Glomerular endothelial cell (primary cell): ENCODE measurements at regions not wholly inside any gene's neighbourhood (a gene's known extent, or its start where the extent isn't known, plus 50 kb on each side); places are given as distances from the start of the nearest gene placed in this dataset.

ENCODE experiments used
- DNase-seq: peaks from one replicate; pipeline ENCODE4 v3.0.0-alpha.2; 2011; ENCODE audit warnings: low read depth, low spot score; ENCODE audit errors: extremely low read depth

DNA sequence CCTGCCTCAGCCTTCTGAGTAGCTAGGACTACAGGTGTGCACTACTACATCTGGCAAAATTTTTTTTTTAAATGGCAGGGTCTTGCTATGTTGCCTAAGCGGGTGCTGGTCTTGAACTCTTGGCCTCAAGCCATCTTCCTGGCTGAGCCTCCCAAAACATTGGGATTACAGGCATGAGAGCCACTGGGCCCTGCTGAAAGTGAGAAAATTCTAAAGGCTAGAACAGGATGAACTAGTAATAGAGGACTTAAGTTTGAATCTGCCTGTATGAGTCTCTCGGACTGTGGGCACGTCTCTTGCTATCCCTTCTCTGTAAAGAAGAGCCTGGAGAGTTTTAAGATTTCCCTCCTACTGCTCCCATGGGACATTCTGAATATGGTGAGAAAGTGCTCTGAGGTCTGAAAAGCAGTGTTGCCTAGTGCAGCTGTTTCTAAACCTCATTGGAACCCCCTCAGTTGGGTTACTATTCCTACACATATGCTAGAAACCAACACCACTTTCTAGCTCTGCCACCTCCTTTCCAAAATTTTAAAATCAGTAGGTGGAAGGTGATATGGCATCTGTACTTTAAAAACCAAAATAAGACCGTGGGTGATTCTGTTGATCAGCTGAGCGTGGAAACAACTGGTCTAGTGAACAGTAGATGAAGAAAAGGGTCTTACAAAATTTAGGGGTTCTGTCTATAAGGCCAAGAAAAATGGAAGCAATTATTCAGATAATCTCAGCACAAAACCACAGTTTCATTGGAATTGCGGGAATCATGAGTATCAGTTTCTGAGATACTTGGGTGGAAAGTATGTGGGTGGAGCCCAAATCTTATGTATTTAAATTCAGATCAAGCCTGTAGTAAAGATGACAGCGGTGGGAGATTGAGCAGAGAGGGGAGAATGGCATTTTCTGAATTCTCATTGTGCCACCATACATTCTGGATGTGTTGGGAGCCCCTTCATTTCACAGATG, 259.8 kb upstream of the CXCR4 start:
- DNase-seq: no peak

GRCh38 chr2:136376798-136377211, 258.9 kb upstream of the CXCR4 start:
- no peak for DNase-seq

GRCh38 chr2:136376211-136376610, 258.3 kb upstream of the CXCR4 start:
- DNase-seq: no peak

DNA sequence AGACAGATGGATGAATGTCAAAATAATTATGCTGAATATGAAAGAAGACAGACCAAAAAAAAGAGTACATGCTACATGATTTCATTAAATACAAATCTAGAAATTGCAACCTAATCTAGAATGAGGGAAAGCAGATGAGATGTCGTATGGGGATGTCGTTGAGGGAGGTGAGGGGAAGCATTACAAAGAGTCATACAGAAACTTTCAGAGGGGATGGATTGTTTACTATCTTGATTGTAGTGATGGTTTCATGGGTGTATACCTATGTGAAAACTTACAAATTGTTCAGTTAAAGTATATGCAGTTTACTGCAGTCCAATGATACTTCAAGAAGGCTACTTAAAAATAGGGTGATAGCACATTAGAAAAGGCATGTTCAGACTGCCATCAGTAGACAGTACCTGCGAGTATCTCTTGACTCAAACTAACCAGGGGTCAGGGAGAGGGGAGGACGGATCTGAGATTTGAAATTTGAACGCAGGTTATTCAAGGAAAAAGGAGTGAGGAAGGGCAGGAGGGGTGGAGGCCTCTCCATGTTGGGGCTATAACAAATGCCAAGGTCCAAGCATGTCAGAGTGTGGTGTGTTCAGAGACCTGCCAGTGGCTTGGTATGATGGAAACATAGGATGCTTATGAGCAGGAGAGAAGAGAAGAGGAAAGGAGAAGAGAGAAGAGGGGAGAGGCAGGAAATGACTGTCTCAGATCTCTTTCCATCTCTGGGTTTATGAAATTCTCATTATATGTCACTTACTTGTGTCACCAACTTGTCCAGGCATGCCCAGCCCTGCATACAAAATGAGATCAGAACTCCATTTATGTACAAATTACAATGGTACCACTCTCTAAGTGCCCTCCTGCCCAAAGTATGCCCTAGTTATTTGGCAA, 257.3 kb upstream of the CXCR4 start:
- no peak for DNase-seq

GRCh38 chr2:136373841-136374240, 255.9 kb upstream of the CXCR4 start:
- no peak for DNase-seq

DNA sequence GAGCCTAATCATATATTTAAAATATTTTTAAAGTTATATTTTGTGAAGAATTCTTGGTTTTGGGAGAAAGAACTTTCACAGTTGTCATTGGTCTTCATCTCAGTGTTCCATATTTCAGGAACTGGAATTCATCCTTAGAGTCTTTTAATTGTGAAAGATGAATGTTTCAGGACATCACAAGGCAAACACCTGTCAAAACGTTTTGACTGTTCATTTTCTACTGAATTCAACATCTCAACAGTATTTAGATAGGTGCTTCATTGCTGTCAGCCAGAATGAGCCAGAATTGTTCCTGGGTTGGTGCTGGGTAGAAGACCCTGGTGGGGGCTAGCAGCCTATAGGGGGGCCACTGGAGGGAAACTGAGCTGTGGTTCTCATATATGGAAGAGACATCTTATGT, 255.1 kb upstream of the CXCR4 start:
- DNase-seq: no peak

DNA sequence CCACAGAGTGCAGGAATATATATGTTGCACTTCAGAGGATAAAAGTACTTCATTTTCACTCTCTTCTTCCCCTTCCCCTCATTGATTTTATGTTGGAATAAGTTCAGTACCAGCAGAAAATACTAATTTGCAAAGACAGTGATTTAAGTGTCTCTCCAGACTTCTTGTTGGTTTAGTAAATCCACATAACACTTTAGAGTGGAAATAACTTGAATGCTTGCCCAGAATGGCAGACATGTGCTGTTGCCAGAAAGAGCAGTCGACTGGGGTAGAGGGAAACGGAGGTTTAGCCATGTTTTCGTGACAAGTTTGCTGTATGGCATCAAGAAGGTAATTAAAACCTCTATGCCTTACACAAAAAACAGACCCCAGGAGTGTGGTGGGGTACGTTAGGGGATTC, 246.0 kb upstream of the CXCR4 start:
- no peak for DNase-seq

DNA sequence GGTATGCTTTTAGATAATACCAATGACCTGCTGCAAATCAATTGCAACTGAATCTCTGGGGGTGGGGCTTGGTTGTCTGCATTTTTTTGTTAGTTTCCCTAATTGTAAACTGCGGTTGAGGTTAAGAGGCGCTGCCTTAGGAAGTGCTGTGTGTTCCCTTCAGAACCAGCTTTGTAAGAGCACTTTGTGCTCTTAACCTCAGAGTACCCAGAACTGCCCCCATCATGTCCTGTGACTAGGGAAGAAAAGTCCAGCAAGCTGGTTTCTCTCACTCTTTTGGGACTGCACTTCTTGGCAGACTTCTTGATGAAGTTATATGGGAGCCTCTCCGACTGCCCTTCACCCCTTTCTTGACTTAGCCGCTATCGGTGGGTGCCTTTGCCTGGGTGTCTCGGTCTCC, 245.5 kb upstream of the CXCR4 start:
- no peak for DNase-seq

GRCh38 chr2:136362676-136363390, 244.9 kb upstream of the CXCR4 start:
- DNase-seq: no peak

DNA sequence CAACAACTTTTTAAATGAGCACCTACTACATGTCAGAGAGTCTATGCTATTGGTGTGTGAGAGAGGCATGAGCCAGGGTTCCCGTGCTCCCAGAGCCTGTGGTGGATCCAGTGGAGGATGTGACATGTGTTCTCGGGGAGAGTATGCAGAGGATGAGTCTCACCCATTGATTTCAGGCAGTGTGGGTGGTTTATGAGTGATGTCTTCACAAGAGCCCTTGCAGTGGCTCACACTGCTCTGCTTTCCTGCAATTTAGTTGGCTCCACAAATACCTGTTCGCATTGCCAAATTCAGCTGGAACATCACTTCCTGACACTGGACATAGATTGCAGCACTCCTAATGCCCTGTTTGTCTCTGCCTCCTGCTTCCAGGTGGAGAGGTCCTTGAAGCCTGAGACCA, 243.6 kb upstream of the CXCR4 start:
- DNase-seq: no peak

GRCh38 chr2:136360790-136361189, 242.8 kb upstream of the CXCR4 start:
- DNase-seq: no peak

GRCh38 chr2:136359121-136359965, 241.4 kb upstream of the CXCR4 start:
- DNase-seq: no peak

GRCh38 chr2:136358576-136358975, 240.6 kb upstream of the CXCR4 start:
- DNase-seq: no peak

- no peak for DNase-seq
Measured at GRCh38 chr2:136357007-136357380, 239.0 kb upstream of the CXCR4 start.

DNA sequence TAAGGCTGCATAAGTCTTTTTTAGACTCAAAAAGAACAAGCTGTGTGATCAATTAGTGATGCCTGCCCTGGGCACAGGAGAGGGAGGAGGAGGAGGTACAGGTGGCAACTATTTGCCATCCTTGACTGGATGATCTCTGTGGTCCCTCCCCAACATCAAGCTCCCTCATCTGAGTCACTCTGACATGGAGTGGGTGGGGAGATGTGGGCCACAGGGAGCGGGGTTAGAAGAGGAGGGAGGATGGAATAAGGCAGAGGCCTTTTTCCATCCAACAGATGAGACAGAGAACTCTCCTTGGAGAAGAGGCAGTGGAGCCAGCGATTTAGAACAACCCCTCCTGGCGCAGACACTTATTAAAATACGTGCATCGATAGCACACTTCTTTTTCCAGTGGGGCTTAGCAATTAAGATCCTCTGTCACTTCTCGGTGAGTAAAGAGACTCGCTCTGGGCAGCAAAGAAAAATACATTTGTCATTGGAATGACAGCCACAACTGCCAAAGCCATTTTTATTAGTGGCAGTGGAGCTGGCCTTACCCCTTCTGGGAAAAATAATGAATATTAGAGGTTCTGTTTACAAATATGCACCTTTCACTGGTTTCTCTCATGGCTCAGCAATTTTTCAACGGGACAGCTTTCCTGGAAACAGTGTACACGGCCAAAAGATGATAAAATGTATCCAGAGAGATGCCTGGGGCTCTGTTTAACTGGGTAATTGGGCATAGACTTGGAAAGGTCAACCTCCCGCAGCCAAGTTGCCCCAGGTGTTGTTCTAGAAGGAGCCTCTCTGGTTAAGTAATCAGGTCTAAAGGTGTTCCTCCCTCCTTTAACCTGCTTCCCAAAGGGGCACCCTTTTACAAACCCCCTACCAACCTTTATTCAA, 238.4 kb upstream of the CXCR4 start:
- no peak for DNase-seq

- no peak for DNase-seq
Measured at GRCh38 chr2:136351684-136352083, 233.7 kb upstream of the CXCR4 start.

DNA sequence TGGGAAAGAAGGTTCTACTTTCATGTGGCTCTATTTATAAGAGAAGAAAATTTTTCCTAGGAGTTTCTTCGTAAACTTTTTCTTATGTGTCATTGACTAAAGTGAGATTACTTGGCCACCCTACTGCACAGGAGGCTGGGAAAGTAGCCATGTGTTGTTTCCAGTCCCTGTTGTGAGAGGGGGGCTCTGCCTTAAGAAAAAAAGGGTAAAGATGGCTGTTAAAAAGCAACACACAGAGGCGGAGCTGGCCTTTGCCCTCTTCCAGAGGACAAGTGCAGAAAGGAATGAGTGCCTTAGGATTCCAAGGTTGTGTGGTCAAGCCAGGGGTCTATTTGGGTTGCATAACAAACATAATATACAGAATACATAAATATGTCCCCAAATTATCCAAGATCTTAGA, 230.0 kb upstream of the CXCR4 start:
- DNase-seq: no peak

DNA sequence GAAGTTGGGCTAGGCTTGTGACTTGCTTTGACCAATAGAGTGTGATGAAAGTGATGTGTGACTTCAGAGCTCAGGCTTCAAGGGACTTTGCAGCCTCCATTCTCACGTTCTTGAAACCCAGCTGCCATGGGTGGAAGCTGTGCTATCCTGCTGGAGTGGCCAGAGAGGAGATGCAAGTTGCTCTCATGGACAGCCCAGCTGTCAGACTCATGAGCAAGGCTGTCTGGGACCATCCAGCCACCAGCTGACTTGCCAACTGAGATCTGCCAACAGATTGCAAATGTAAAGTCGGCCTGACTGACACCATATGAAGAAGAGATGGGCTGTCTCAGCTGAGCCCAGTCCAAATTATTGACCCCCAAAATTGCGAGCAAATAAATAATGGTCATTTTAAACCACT, 226.4 kb upstream of the CXCR4 start:
- no peak for DNase-seq

- no peak for DNase-seq
Measured at GRCh38 chr2:136342138-136342537, 224.2 kb upstream of the CXCR4 start.
